SK-N-SH treated with all-trans-retinoic acid at 6 μM for 48 hours (cell line): ENCODE measurements at regions not wholly inside any gene's neighbourhood (a gene's known extent, or its start where the extent isn't known, plus 50 kb on each side); places are given as distances from the start of the nearest gene placed in this dataset.

Source experiments
- ATAC-seq: fragments of 200-7000 bp; cut with Tn5 transposase; 3 replicates; pipeline ENCODE4 v1.9.1; 2020; ENCODE audit warnings: mild to moderate bottlenecking, moderate library complexity
- ARNTL ChIP-seq: fragments of 450-650 bp; formaldehyde crosslinking; IDR thresholded peaks from 2 replicates; pipeline ENCODE4 v1.5.0; 2020; ENCODE audit warnings: low read depth, mild to moderate bottlenecking, moderate library complexity, borderline replicate concordance
- BACH2 ChIP-seq: fragments of 250-450 bp; sonication (Bioruptor Pico); IDR thresholded peaks from 2 replicates; pipeline ENCODE4 v1.9.0; 2021; ENCODE audit warnings: mild to moderate bottlenecking, borderline replicate concordance
- CSDC2 ChIP-seq: fragments of 250-450 bp; sonication (Bioruptor Pico); IDR thresholded peaks from 2 replicates; pipeline ENCODE4 v1.5.0; 2020; ENCODE audit warnings: mild to moderate bottlenecking, moderate library complexity
- ESRRG ChIP-seq: fragments of 250-450 bp; sonication (Bioruptor Pico); IDR thresholded peaks from 2 replicates; pipeline ENCODE4 v1.6.1; 2021; ENCODE audit warnings: mild to moderate bottlenecking
- GLIS3 ChIP-seq: fragments of 250-450 bp; sonication (Bioruptor Pico); IDR thresholded peaks from 2 replicates; pipeline ENCODE4 v1.5.0; 2020; ENCODE audit warnings: mild to moderate bottlenecking, moderate library complexity
- ISL1 ChIP-seq: fragments of 250-450 bp; sonication (Bioruptor Pico); IDR thresholded peaks from 2 replicates; pipeline ENCODE4 v2.1.2; 2022; ENCODE audit warnings: mild to moderate bottlenecking, moderate library complexity
- OSR1 ChIP-seq: fragments of 250-450 bp; sonication (Bioruptor Pico); IDR thresholded peaks from 2 replicates; pipeline ENCODE4 v1.8.0; 2022; ENCODE audit warnings: moderate library complexity, mild to moderate bottlenecking, inconsistent platforms
- PPARA ChIP-seq: fragments of 250-450 bp; sonication (Bioruptor Pico); IDR thresholded peaks from 2 replicates; pipeline ENCODE4 v1.5.0; 2020; ENCODE audit warnings: mild to moderate bottlenecking, borderline replicate concordance
- RARB ChIP-seq: fragments of 250-450 bp; sonication (Bioruptor Pico); IDR thresholded peaks from 2 replicates; pipeline ENCODE4 v1.8.0; 2021; ENCODE audit warnings: mild to moderate bottlenecking, moderate library complexity
- SNAI2 ChIP-seq: fragments of 250-450 bp; sonication (Bioruptor Pico); IDR thresholded peaks from 2 replicates; pipeline ENCODE4 v1.5.0; 2020; ENCODE audit warnings: mild to moderate bottlenecking, moderate library complexity
- TCF4 ChIP-seq: fragments of 250-450 bp; sonication (Bioruptor Pico); IDR thresholded peaks from 2 replicates; pipeline ENCODE4 v1.8.0; 2021; ENCODE audit warnings: mild to moderate bottlenecking, moderate library complexity, borderline replicate concordance
- TOX ChIP-seq: fragments of 250-450 bp; sonication (Bioruptor Pico); IDR thresholded peaks from 2 replicates; pipeline ENCODE4 v1.8.0; 2021; ENCODE audit warnings: mild to moderate bottlenecking, moderate library complexity, borderline replicate concordance
- ZC3H10 ChIP-seq: fragments of 250-450 bp; sonication (Bioruptor Pico); IDR thresholded peaks from 2 replicates; pipeline ENCODE4 v1.5.1; 2021; ENCODE audit warnings: mild to moderate bottlenecking, moderate library complexity
- ZFP3 ChIP-seq: fragments of 250-450 bp; sonication (Bioruptor Pico); IDR thresholded peaks from 2 replicates; pipeline ENCODE4 v1.5.0; 2020; ENCODE audit warnings: mild to moderate bottlenecking, moderate library complexity
- ZFP30 ChIP-seq: fragments of 450-650 bp; formaldehyde crosslinking; IDR thresholded peaks from 2 replicates; pipeline ENCODE4 v1.5.0; 2022; ENCODE audit warnings: mild to moderate bottlenecking, moderate library complexity
- ZNF565 ChIP-seq: fragments of 450-650 bp; formaldehyde crosslinking; conservative IDR thresholded peaks from 2 replicates; pipeline ENCODE4 v1.5.0; 2020; ENCODE audit warnings: low read depth, mild to moderate bottlenecking, moderate library complexity
- ZNF70 ChIP-seq: fragments of 450-650 bp; formaldehyde crosslinking; IDR thresholded peaks from 2 replicates; pipeline ENCODE4 v1.5.0; 2020; ENCODE audit warnings: mild to moderate bottlenecking, moderate library complexity
- ZNF8 ChIP-seq: fragments of 450-650 bp; formaldehyde crosslinking; IDR thresholded peaks from 2 replicates; pipeline ENCODE4 v1.5.0; 2020; ENCODE audit warnings: mild to moderate bottlenecking, moderate library complexity
- TF ChIP-seq, protein P1 (sequence below): fragments of 250-450 bp; sonication (Bioruptor Pico); IDR thresholded peaks from 2 replicates; pipeline ENCODE4 v1.8.0; 2020; ENCODE audit warnings: mild to moderate bottlenecking, moderate library complexity, borderline replicate concordance
- TF ChIP-seq, protein P2 (sequence below): fragments of 250-450 bp; sonication (Bioruptor Pico); IDR thresholded peaks from 2 replicates; pipeline ENCODE4 v1.8.0; 2021; ENCODE audit warnings: low read depth, mild to moderate bottlenecking, moderate library complexity, borderline replicate concordance
- TF ChIP-seq, protein P3 (sequence below): fragments of 250-450 bp; sonication (Bioruptor Pico); IDR thresholded peaks from 2 replicates; pipeline ENCODE4 v1.5.0; 2020; ENCODE audit warnings: mild to moderate bottlenecking, moderate library complexity
- TF ChIP-seq, protein P4 (sequence below): fragments of 250-450 bp; sonication (Bioruptor Pico); IDR thresholded peaks from 2 replicates; pipeline ENCODE4 v1.5.1; 2021; ENCODE audit warnings: mild to moderate bottlenecking, moderate library complexity

DNA sequence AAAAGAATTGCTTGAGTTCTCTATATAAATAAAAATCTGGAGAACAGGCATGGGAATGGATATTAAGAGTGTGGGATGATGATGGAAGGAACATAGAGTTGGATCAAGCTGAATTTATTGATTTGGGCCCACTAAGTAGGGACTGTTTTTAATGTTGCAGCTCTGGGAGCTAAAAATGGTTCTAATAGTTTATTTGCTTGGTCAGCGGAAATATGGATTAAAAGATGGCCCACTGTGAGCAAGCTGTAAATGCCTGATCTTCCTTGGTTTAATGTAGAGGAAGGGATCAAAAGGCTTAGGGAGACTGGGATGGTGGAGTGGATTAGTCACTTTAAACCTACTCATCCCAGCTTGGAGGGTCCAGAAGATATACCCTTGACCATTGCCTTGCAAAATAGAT lies 429.4 kb upstream of the NXPH2 start:
- TF ChIP-seq ZFP3 (CRISPR knock-in tag) (no peak), BACH2 (CRISPR knock-in tag) (no peak), ARNTL (CRISPR knock-in tag) (no peak), GLIS3 (CRISPR knock-in tag) (no peak), ZC3H10 (CRISPR knock-in tag) (no peak), SNAI2 (CRISPR knock-in tag) (no peak), PPARA (CRISPR knock-in tag) (no peak), ZNF565 (no peak), CSDC2 (CRISPR knock-in tag) (no peak), RARB (no peak)
- TF ChIP-seq, protein P1, sequence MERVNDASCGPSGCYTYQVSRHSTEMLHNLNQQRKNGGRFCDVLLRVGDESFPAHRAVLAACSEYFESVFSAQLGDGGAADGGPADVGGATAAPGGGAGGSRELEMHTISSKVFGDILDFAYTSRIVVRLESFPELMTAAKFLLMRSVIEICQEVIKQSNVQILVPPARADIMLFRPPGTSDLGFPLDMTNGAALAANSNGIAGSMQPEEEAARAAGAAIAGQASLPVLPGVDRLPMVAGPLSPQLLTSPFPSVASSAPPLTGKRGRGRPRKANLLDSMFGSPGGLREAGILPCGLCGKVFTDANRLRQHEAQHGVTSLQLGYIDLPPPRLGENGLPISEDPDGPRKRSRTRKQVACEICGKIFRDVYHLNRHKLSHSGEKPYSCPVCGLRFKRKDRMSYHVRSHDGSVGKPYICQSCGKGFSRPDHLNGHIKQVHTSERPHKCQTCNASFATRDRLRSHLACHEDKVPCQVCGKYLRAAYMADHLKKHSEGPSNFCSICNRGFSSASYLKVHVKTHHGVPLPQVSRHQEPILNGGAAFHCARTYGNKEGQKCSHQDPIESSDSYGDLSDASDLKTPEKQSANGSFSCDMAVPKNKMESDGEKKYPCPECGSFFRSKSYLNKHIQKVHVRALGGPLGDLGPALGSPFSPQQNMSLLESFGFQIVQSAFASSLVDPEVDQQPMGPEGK (CRISPR knock-in tag), result no peak
- no peak for ATAC-seq

DNA sequence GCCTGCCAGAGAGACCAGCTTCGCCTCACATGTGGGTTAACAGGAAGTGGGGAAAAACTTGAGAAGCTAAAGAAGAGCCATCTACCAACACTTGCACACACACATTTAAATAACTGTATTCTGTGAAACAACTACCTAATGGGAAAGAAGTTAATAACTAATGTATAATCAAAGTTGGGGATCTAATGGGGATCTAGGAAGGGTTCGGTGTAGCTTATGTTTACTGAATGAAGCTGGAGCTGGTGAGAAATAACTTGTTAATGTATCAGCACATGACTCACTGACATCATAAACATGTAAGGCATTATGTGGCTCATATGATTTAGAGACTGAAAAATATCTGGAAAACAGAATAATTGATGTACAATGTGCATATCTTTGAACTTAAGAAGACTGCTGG lies 421.3 kb upstream of the NXPH2 start:
- ATAC-seq, result no peak
- TF ChIP-seq, protein P1 (CRISPR knock-in tag), result no peak
- TF ChIP-seq ZNF8 (CRISPR knock-in tag) (no peak), ZNF70 (CRISPR knock-in tag) (no peak), SNAI2 (CRISPR knock-in tag) (no peak), ESRRG (CRISPR knock-in tag) (no peak), ARNTL (CRISPR knock-in tag) (no peak), ZNF565 (no peak), ZFP30 (CRISPR knock-in tag) (no peak), PPARA (CRISPR knock-in tag) (no peak), CSDC2 (CRISPR knock-in tag) (no peak), BACH2 (CRISPR knock-in tag) (no peak), ZFP3 (CRISPR knock-in tag) (no peak), TCF4 (CRISPR knock-in tag) (no peak), RARB (no peak), ZC3H10 (CRISPR knock-in tag) (no peak), TOX (CRISPR knock-in tag) (no peak), OSR1 (CRISPR knock-in tag) (no peak)
- TF ChIP-seq, protein P2, sequence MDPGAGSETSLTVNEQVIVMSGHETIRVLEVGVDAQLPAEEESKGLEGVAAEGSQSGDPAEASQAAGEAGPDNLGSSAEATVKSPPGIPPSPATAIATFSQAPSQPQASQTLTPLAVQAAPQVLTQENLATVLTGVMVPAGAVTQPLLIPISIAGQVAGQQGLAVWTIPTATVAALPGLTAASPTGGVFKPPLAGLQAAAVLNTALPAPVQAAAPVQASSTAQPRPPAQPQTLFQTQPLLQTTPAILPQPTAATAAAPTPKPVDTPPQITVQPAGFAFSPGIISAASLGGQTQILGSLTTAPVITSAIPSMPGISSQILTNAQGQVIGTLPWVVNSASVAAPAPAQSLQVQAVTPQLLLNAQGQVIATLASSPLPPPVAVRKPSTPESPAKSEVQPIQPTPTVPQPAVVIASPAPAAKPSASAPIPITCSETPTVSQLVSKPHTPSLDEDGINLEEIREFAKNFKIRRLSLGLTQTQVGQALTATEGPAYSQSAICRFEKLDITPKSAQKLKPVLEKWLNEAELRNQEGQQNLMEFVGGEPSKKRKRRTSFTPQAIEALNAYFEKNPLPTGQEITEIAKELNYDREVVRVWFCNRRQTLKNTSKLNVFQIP (CRISPR knock-in tag), result no peak
- TF ChIP-seq, protein P3, sequence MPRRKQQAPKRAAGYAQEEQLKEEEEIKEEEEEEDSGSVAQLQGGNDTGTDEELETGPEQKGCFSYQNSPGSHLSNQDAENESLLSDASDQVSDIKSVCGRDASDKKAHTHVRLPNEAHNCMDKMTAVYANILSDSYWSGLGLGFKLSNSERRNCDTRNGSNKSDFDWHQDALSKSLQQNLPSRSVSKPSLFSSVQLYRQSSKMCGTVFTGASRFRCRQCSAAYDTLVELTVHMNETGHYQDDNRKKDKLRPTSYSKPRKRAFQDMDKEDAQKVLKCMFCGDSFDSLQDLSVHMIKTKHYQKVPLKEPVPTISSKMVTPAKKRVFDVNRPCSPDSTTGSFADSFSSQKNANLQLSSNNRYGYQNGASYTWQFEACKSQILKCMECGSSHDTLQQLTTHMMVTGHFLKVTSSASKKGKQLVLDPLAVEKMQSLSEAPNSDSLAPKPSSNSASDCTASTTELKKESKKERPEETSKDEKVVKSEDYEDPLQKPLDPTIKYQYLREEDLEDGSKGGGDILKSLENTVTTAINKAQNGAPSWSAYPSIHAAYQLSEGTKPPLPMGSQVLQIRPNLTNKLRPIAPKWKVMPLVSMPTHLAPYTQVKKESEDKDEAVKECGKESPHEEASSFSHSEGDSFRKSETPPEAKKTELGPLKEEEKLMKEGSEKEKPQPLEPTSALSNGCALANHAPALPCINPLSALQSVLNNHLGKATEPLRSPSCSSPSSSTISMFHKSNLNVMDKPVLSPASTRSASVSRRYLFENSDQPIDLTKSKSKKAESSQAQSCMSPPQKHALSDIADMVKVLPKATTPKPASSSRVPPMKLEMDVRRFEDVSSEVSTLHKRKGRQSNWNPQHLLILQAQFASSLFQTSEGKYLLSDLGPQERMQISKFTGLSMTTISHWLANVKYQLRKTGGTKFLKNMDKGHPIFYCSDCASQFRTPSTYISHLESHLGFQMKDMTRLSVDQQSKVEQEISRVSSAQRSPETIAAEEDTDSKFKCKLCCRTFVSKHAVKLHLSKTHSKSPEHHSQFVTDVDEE, result no peak

DNA sequence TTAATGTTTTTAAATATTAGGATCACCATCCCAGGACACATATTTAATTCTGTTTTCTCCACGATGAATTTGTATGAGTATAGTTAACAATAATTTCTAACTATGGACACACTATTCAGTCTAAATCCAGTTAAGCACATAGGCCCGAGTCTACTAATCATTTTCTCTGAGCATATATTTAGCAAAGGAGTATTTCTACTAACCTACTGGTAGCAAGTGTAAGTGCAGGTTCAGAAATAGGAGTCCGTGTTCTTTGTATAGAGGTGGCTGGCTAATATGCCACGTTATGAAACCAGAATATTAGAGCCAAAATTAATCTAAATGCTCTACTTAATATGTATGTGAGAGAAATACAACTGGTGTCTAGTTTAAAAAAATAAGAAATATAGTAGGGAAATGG lies 416.6 kb upstream of the NXPH2 start:
- TF ChIP-seq ZNF565, result no peak
- TF ChIP-seq, protein P2 (CRISPR knock-in tag), result no peak
- TF ChIP-seq, protein P4, sequence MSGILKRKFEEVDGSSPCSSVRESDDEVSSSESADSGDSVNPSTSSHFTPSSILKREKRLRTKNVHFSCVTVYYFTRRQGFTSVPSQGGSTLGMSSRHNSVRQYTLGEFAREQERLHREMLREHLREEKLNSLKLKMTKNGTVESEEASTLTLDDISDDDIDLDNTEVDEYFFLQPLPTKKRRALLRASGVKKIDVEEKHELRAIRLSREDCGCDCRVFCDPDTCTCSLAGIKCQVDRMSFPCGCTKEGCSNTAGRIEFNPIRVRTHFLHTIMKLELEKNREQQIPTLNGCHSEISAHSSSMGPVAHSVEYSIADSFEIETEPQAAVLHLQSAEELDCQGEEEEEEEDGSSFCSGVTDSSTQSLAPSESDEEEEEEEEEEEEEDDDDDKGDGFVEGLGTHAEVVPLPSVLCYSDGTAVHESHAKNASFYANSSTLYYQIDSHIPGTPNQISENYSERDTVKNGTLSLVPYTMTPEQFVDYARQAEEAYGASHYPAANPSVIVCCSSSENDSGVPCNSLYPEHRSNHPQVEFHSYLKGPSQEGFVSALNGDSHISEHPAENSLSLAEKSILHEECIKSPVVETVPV (CRISPR knock-in tag), result no peak
- no peak for TF ChIP-seq CSDC2 (CRISPR knock-in tag)
- no peak for TF ChIP-seq ISL1 (CRISPR knock-in tag)
- no peak for TF ChIP-seq RARB
- TF ChIP-seq OSR1 (CRISPR knock-in tag), result no peak
- no peak for TF ChIP-seq ZNF70 (CRISPR knock-in tag)
- TF ChIP-seq TCF4 (CRISPR knock-in tag), result no peak
- TF ChIP-seq, protein P3, result no peak
- no peak for TF ChIP-seq ZFP30 (CRISPR knock-in tag)
- no peak for TF ChIP-seq BACH2 (CRISPR knock-in tag)
- no peak for ATAC-seq
